ENCODE measurements at regions not wholly inside any gene's neighbourhood (a gene's known extent, or its start where the extent isn't known, plus 50 kb on each side); places are given as distances from the start of the nearest gene placed in this dataset.

DNA sequence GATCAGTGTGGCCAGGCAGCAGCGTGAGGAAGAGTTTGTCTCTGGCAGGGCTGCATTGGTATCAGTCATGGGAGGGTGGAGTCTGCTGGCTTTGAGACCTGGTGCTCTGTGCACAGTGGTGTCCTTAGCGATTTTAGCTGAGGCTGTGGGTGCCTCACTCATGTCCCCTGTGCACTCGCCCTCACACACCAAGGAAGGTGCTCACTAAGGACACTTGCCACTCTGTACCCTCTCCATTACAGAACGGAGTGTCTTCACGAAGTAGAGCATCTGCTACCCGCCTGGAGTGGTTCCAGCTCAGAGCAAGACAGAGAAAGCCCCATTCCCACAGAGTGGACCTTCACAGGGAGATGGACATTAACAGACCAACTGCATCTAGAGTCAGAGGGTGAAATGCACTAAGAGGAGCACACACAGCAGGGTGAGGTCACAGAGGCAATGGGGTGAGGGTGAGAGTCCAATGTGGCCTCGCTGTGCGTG, 117.9 kb downstream of the MATN1 start:
- H3K27me3 ChIP-seq (ENCODE audit: control insufficient read depth in 2 of 2, insufficient read depth in 1 of 2, low read length in 1 of 2) = no peaks in the 10 kb centered on the region
- no peak overlapping the region for H3K4me3 ChIP-seq (ENCODE audit: low read length in 2 of 2)
- 74% methylated on average over 8 of the region's 8 CpGs for WGBS
- H3K9me3 ChIP-seq (ENCODE audit: control insufficient read depth in 2 of 2, insufficient read depth in 1 of 2, low read length in 1 of 2) = peaks cover 0 to 1% of the 10 kb centered on the region in 2 donors
- no peaks in the 10 kb centered on the region for H3K36me3 ChIP-seq (ENCODE audit: control insufficient read depth in 2 of 2, insufficient read depth in 2 of 2, low read length in 1 of 2)
- no peaks in the 10 kb centered on the region for H3K4me1 ChIP-seq (ENCODE audit: control insufficient read depth in 2 of 2, insufficient read depth in 2 of 2, low read length in 2 of 2)
- DNase-seq (ENCODE audit: low read depth in 6 of 9, low spot score in 9 of 9) = no peak
- H3K27ac ChIP-seq (ENCODE audit: low read depth in 1 of 2, low read length in 1 of 2) = no peak overlapping the region

- Histone ChIP-seq H3K27ac (ENCODE audit: low read depth in 1 of 2, low read length in 1 of 2) (no peak overlapping the region), H3K36me3 (ENCODE audit: control insufficient read depth in 2 of 2, insufficient read depth in 2 of 2, low read length in 1 of 2) (no peaks in the 10 kb centered on the region), H3K4me1 (ENCODE audit: control insufficient read depth in 2 of 2, insufficient read depth in 2 of 2, low read length in 2 of 2) (no peaks in the 10 kb centered on the region), H3K27me3 (ENCODE audit: control insufficient read depth in 2 of 2, insufficient read depth in 1 of 2, low read length in 1 of 2) (no peaks in the 10 kb centered on the region), H3K9me3 (ENCODE audit: control insufficient read depth in 2 of 2, insufficient read depth in 1 of 2, low read length in 1 of 2) (peaks cover 0 to 1% of the 10 kb centered on the region in 2 donors), H3K4me3 (ENCODE audit: low read length in 2 of 2) (no peak overlapping the region)
- DNase-seq (ENCODE audit: low read depth in 6 of 9, low spot score in 9 of 9) = no peak
- WGBS = 86% methylated on average over 6 of the region's 6 CpGs
Measured at GRCh38 chr1:30604801-30605440, 118.5 kb downstream of the MATN1 start.

GRCh38 chr1:30603081-30603858, 120.1 kb downstream of the MATN1 start:
- WGBS = 76% methylated on average over 7 of the region's 7 CpGs

DNA sequence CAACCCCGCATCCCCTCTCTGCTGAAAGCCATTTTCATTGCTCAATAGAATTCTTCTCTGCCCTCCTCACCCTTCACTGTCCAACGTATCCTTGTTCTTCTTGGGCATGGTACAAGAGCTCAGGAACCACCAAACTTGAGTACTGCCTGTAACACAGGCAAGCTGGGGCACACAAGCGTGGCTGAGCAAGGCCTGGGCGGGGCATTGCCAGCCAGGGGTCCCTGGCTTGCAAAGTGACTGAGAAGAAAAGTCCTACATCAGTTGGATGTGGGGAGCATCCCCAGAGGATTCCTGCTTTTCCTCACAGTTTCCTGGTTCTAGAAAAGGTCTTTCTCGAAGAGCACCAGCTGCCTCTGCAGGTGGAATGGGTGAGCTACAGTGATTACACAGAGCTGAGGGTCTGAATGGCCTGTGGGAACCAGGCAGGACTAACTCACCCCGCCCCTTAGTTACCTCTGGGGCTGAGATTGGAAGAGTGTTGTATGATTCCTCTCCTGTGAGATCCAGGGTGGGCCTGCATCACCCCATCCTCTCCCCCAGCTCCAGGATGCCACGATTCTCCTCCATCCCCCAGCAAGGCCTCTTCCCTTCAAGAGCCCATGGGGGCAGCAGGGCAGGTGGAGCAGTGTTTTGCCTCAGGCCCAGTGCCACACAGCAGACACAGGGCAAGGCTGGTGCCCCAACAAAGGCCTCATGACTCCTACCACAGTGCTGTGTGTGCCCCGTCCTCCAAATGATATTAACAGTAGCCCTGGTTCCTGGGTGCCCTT, 121.9 kb downstream of the MATN1 start:
- peaks cover 0 to 1% of the 10 kb centered on the region in 2 donors for H3K9me3 ChIP-seq (ENCODE audit: control insufficient read depth in 2 of 2, insufficient read depth in 1 of 2, low read length in 1 of 2)
- DNase-seq (ENCODE audit: low read depth in 6 of 9, low spot score in 9 of 9) = no peak
- no peak overlapping the region for H3K4me3 ChIP-seq (ENCODE audit: low read length in 2 of 2)
- H3K27ac ChIP-seq (ENCODE audit: low read depth in 1 of 2, low read length in 1 of 2) = no peak overlapping the region
- H3K36me3 ChIP-seq (ENCODE audit: control insufficient read depth in 2 of 2, insufficient read depth in 2 of 2, low read length in 1 of 2) = no peaks in the 10 kb centered on the region
- H3K27me3 ChIP-seq (ENCODE audit: control insufficient read depth in 2 of 2, insufficient read depth in 1 of 2, low read length in 1 of 2) = no peaks in the 10 kb centered on the region
- WGBS = 90% methylated on average over 8 of the region's 8 CpGs
- no peaks in the 10 kb centered on the region for H3K4me1 ChIP-seq (ENCODE audit: control insufficient read depth in 2 of 2, insufficient read depth in 2 of 2, low read length in 2 of 2)

More at GRCh38 chr1:30603081-30603858, 120.1 kb downstream of the MATN1 start:
- peaks cover 0 to 1% of the 10 kb centered on the region in 2 donors for H3K9me3 ChIP-seq (ENCODE audit: control insufficient read depth in 2 of 2, insufficient read depth in 1 of 2, low read length in 1 of 2)
- no peak overlapping the region for H3K4me3 ChIP-seq (ENCODE audit: low read length in 2 of 2)
- H3K27me3 ChIP-seq (ENCODE audit: control insufficient read depth in 2 of 2, insufficient read depth in 1 of 2, low read length in 1 of 2) = no peaks in the 10 kb centered on the region
- H3K36me3 ChIP-seq (ENCODE audit: control insufficient read depth in 2 of 2, insufficient read depth in 2 of 2, low read length in 1 of 2) = no peaks in the 10 kb centered on the region
- H3K4me1 ChIP-seq (ENCODE audit: control insufficient read depth in 2 of 2, insufficient read depth in 2 of 2, low read length in 2 of 2) = no peaks in the 10 kb centered on the region
- no peak overlapping the region for H3K27ac ChIP-seq (ENCODE audit: low read depth in 1 of 2, low read length in 1 of 2)
- DNase-seq (ENCODE audit: low read depth in 6 of 9, low spot score in 9 of 9) = no peak

GRCh38 chr1:30600706-30601105, 122.7 kb downstream of the MATN1 start:
- H3K27ac ChIP-seq (ENCODE audit: low read depth in 1 of 2, low read length in 1 of 2) = no peak overlapping the region
- H3K27me3 ChIP-seq (ENCODE audit: control insufficient read depth in 2 of 2, insufficient read depth in 1 of 2, low read length in 1 of 2) = no peaks in the 10 kb centered on the region
- WGBS = 83% methylated on average over 4 of the region's 4 CpGs
- no peak overlapping the region for H3K4me3 ChIP-seq (ENCODE audit: low read length in 2 of 2)
- H3K9me3 ChIP-seq (ENCODE audit: control insufficient read depth in 2 of 2, insufficient read depth in 1 of 2, low read length in 1 of 2) = peaks cover 0 to 1% of the 10 kb centered on the region in 2 donors
- H3K36me3 ChIP-seq (ENCODE audit: control insufficient read depth in 2 of 2, insufficient read depth in 2 of 2, low read length in 1 of 2) = no peaks in the 10 kb centered on the region
- no peaks in the 10 kb centered on the region for H3K4me1 ChIP-seq (ENCODE audit: control insufficient read depth in 2 of 2, insufficient read depth in 2 of 2, low read length in 2 of 2)
- no peak for DNase-seq (ENCODE audit: low read depth in 6 of 9, low spot score in 9 of 9)

DNA sequence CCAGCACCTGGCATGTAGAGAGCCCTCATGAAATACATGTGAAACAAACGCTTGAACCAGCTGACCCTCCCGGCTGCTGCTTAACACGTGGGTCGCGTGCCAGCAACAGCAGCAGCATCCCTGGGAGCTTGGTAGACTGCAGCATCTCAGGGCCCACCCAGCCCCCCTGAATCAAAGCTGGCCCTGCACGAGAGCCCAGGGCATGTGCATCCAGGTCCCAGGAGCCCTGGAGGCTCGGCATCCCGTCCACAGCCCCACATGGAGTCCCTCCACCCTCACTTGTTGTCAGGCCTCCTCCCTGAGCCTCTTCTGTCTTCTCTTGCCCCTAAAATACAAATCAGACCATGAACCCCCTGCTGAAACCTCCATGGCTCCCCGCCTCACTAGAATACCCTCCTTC, 123.1 kb downstream of the MATN1 start:
- Histone ChIP-seq H3K4me3 (ENCODE audit: low read length in 2 of 2) (no peak overlapping the region), H3K27ac (ENCODE audit: low read depth in 1 of 2, low read length in 1 of 2) (no peak overlapping the region), H3K9me3 (ENCODE audit: control insufficient read depth in 2 of 2, insufficient read depth in 1 of 2, low read length in 1 of 2) (peaks cover 0 to 1% of the 10 kb centered on the region in 2 donors), H3K27me3 (ENCODE audit: control insufficient read depth in 2 of 2, insufficient read depth in 1 of 2, low read length in 1 of 2) (no peaks in the 10 kb centered on the region), H3K36me3 (ENCODE audit: control insufficient read depth in 2 of 2, insufficient read depth in 2 of 2, low read length in 1 of 2) (no peaks in the 10 kb centered on the region), H3K4me1 (ENCODE audit: control insufficient read depth in 2 of 2, insufficient read depth in 2 of 2, low read length in 2 of 2) (no peaks in the 10 kb centered on the region)
- no peak for DNase-seq (ENCODE audit: low read depth in 6 of 9, low spot score in 9 of 9)
- 85% methylated on average over 9 of the region's 9 CpGs for WGBS

DNA sequence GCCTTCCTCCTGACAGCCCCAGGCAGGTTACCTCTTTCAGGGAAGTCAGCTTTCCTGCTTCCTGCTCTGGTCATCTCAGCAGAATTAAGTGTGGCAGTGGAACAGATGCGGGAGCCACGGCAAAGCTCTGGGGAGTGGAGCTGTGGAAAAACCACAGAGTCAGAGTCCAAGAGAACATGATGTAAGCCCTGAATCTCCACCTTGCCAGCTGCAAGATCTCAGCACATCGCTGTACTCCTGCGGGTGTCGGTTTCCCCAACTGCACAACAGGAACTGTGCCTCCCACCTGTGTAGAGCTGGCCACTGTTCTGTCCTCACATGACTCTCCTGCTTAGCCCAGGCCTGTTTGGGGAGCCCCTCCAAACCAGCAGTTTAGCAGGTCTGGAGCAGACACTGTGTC, 123.7 kb downstream of the MATN1 start:
- Histone ChIP-seq H3K36me3 (ENCODE audit: control insufficient read depth in 2 of 2, insufficient read depth in 2 of 2, low read length in 1 of 2) (no peaks in the 10 kb centered on the region), H3K4me1 (ENCODE audit: control insufficient read depth in 2 of 2, insufficient read depth in 2 of 2, low read length in 2 of 2) (no peaks in the 10 kb centered on the region), H3K4me3 (ENCODE audit: low read length in 2 of 2) (no peak overlapping the region), H3K9me3 (ENCODE audit: control insufficient read depth in 2 of 2, insufficient read depth in 1 of 2, low read length in 1 of 2) (no peaks in the 10 kb centered on the region), H3K27me3 (ENCODE audit: control insufficient read depth in 2 of 2, insufficient read depth in 1 of 2, low read length in 1 of 2) (no peaks in the 10 kb centered on the region), H3K27ac (ENCODE audit: low read depth in 1 of 2, low read length in 1 of 2) (no peak overlapping the region)
- DNase-seq (ENCODE audit: low read depth in 6 of 9, low spot score in 9 of 9) = no peak
- 90% methylated on average over 5 of the region's 5 CpGs for WGBS

DNA sequence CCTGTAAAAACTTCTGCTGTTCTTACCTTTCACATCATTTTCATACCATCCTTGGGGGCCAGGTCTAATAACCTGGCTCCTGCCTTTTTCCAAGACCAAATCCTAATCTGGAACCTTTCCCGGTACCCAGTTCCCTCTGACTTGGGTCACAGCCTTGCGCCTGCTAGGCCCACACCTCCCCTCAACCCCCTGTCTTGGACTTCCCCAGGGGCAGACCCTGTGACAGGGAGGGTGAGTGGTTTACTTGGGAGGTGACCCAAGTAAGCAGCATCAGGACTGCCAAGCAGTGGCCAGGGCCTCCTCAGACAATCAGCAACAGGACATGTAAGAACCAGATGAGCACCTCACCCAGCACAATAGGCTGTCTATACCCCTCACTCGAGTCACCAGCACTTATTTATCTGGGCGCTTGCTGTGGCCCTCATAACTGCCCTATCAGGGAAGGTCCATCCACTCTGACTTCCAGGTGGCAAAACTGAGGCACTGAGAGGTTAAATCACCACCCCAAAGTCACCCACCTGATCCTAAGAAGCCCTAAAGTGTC, 124.7 kb downstream of the MATN1 start:
- 89% methylated on average over 4 of the region's 4 CpGs for WGBS
- H3K36me3 ChIP-seq (ENCODE audit: control insufficient read depth in 2 of 2, insufficient read depth in 2 of 2, low read length in 1 of 2) = no peaks in the 10 kb centered on the region
- H3K27ac ChIP-seq (ENCODE audit: low read depth in 1 of 2, low read length in 1 of 2) = no peak overlapping the region
- no peak overlapping the region for H3K4me3 ChIP-seq (ENCODE audit: low read length in 2 of 2)
- no peak for DNase-seq (ENCODE audit: low read depth in 6 of 9, low spot score in 9 of 9)
- no peaks in the 10 kb centered on the region for H3K27me3 ChIP-seq (ENCODE audit: control insufficient read depth in 2 of 2, insufficient read depth in 1 of 2, low read length in 1 of 2)
- no peaks in the 10 kb centered on the region for H3K9me3 ChIP-seq (ENCODE audit: control insufficient read depth in 2 of 2, insufficient read depth in 1 of 2, low read length in 1 of 2)
- no peaks in the 10 kb centered on the region for H3K4me1 ChIP-seq (ENCODE audit: control insufficient read depth in 2 of 2, insufficient read depth in 2 of 2, low read length in 2 of 2)

DNA sequence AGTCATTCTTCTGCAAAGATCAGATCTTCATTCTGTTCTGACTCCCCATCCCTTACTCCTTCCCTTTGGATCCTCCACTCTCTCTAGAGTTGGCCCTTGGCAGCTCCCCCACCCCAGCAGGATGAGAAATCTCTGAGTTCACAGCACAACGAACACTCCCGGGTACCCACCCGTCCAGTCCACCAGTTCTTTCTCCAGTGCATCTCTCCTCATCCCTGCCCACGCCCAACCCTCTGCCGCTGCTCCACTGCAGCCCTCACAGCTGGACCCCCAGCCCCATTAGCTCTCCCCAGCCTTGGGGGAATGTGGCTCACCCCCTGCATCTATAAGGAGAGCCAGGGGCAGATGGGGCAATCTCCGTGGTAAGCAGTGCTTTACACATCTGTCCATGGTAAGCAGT, 125.7 kb downstream of the MATN1 start:
- no peak overlapping the region for H3K27ac ChIP-seq (ENCODE audit: low read depth in 1 of 2, low read length in 1 of 2)
- no peak overlapping the region for H3K4me3 ChIP-seq (ENCODE audit: low read length in 2 of 2)
- DNase-seq (ENCODE audit: low read depth in 6 of 9, low spot score in 9 of 9) = no peak
- no peaks in the 10 kb centered on the region for H3K36me3 ChIP-seq (ENCODE audit: control insufficient read depth in 2 of 2, insufficient read depth in 2 of 2, low read length in 1 of 2)
- no peaks in the 10 kb centered on the region for H3K9me3 ChIP-seq (ENCODE audit: control insufficient read depth in 2 of 2, insufficient read depth in 1 of 2, low read length in 1 of 2)
- no peaks in the 10 kb centered on the region for H3K27me3 ChIP-seq (ENCODE audit: control insufficient read depth in 2 of 2, insufficient read depth in 1 of 2, low read length in 1 of 2)
- no peaks in the 10 kb centered on the region for H3K4me1 ChIP-seq (ENCODE audit: control insufficient read depth in 2 of 2, insufficient read depth in 2 of 2, low read length in 2 of 2)
- WGBS = 70% methylated on average over 6 of the region's 6 CpGs
